Stimulated activated CD8-positive, alpha-beta memory T cell treated with anti-CD3 and anti-CD28 coated beads, Interleukin-12 subunit alpha, Interleukin-12 subunit beta, amount 100 ng/mL, for 4 hours (primary cell): ENCODE measurements at regions not wholly inside any gene's neighbourhood (a gene's known extent, or its start where the extent isn't known, plus 50 kb on each side); places are given as distances from the start of the nearest gene placed in this dataset.
"Not testable (repeated sequence)": the region's sequence is repeated elsewhere in the genome, so short reads cannot be mapped to it uniquely, and the experiment has no call there.

Source experiments
- DNase-seq: peaks from one replicate; pipeline ENCODE4 v3.0.0-alpha.2; 2020; ENCODE audit warnings: low read depth

GRCh38 chr4:17436047-17436749 lies 75.7 kb downstream of the QDPR start:
- not testable (repeated sequence) for DNase-seq

- DNase-seq, result no peak
These were observed 78.1 kb downstream of the QDPR start for GRCh38 chr4:17433827-17434226.

- no peak for DNase-seq
These were observed 83.9 kb downstream of the QDPR start for GRCh38 chr4:17427991-17428390.

- no peak for DNase-seq
These were observed 85.7 kb downstream of the QDPR start for GRCh38 chr4:17426222-17426621.

GRCh38 chr4:17418010-17418409 lies 93.9 kb downstream of the QDPR start:
- no peak for DNase-seq

- no peak for DNase-seq
These were observed 97.5 kb downstream of the QDPR start for GRCh38 chr4:17414392-17414791.

GRCh38 chr4:17400686-17401085 lies 111.2 kb downstream of the QDPR start:
- no peak for DNase-seq

- DNase-seq, result no peak
These were observed 113.1 kb downstream of the QDPR start for GRCh38 chr4:17398805-17399204.

- no peak for DNase-seq
These were observed 113.9 kb downstream of the QDPR start for GRCh38 chr4:17398035-17398434.

- no peak for DNase-seq
These were observed 114.3 kb downstream of the QDPR start for GRCh38 chr4:17397611-17398010.

- no peak for DNase-seq
These were observed 126.5 kb downstream of the QDPR start for GRCh38 chr4:17385403-17385802.

- DNase-seq, result no peak
These were observed 131.5 kb downstream of the QDPR start for GRCh38 chr4:17380347-17380746.

- no peak for DNase-seq
These were observed 135.7 kb downstream of the QDPR start for GRCh38 chr4:17376205-17376604.

GRCh38 chr4:17373666-17374065 lies 138.2 kb downstream of the QDPR start:
- no peak for DNase-seq

GRCh38 chr4:17370818-17371217 lies 141.1 kb downstream of the QDPR start:
- DNase-seq, result no peak

GRCh38 chr4:17368408-17368807 lies 143.5 kb downstream of the QDPR start:
- DNase-seq, result no peak

GRCh38 chr4:17367201-17367600 lies 144.7 kb downstream of the QDPR start:
- DNase-seq, result no peak

GRCh38 chr4:17366496-17366895 lies 145.4 kb downstream of the QDPR start:
- no peak for DNase-seq

- DNase-seq, result no peak
These were observed 149.5 kb downstream of the QDPR start for GRCh38 chr4:17362430-17362829.

- DNase-seq, result no peak
These were observed 153.6 kb downstream of the QDPR start for GRCh38 chr4:17358241-17358640.

- DNase-seq, result no peak
These were observed 155.0 kb downstream of the QDPR start for GRCh38 chr4:17356926-17357325.

- DNase-seq, result no peak
These were observed 159.5 kb downstream of the QDPR start for GRCh38 chr4:17352357-17352756.

- DNase-seq, result no peak
These were observed 164.4 kb downstream of the QDPR start for GRCh38 chr4:17347445-17347844.

GRCh38 chr4:17339376-17339775 lies 172.5 kb downstream of the QDPR start:
- no peak for DNase-seq
